ENCODE measurements at regions not wholly inside any gene's neighbourhood (a gene's known extent, or its start where the extent isn't known, plus 50 kb on each side); places are given as distances from the start of the nearest gene placed in this dataset.

GRCh38 chr4:56208103-56208502 lies 179.2 kb downstream of the AASDH start:
- TF ChIP-seq, protein P1, sequence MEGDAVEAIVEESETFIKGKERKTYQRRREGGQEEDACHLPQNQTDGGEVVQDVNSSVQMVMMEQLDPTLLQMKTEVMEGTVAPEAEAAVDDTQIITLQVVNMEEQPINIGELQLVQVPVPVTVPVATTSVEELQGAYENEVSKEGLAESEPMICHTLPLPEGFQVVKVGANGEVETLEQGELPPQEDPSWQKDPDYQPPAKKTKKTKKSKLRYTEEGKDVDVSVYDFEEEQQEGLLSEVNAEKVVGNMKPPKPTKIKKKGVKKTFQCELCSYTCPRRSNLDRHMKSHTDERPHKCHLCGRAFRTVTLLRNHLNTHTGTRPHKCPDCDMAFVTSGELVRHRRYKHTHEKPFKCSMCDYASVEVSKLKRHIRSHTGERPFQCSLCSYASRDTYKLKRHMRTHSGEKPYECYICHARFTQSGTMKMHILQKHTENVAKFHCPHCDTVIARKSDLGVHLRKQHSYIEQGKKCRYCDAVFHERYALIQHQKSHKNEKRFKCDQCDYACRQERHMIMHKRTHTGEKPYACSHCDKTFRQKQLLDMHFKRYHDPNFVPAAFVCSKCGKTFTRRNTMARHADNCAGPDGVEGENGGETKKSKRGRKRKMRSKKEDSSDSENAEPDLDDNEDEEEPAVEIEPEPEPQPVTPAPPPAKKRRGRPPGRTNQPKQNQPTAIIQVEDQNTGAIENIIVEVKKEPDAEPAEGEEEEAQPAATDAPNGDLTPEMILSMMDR (IDR thresholded peaks at IDR 0.05; ENCODE audit: insufficient read depth, low read length, poor library complexity, severe bottlenecking): no peak
- TF ChIP-seq EZH2phosphoT487 (conservative IDR thresholded peaks at IDR 0.05; ENCODE audit: low read length): no peak
